Colonic mucosa (tissue), 4 donors: ENCODE measurements at regions not wholly inside any gene's neighbourhood (a gene's known extent, or its start where the extent isn't known, plus 50 kb on each side); places are given as distances from the start of the nearest gene placed in this dataset.

Experiments used
- DNase-seq: peaks from one replicate; pipeline ENCODE4 v3.0.0-alpha.2; 2020
- H3K27ac ChIP-seq: fragments of 200-600 bp; one replicate; pipeline ENCODE4 v1.8.0; 2021
- H3K27me3 ChIP-seq: fragments of 200-600 bp; one replicate; pipeline ENCODE4 v1.8.0; 2021
- H3K36me3 ChIP-seq: fragments of 200-600 bp; one replicate; pipeline ENCODE4 v1.8.0; 2021
- H3K4me1 ChIP-seq: fragments of 200-600 bp; one replicate; pipeline ENCODE4 v1.8.0; 2021; ENCODE audit warnings: mild to moderate bottlenecking
- H3K4me3 ChIP-seq: fragments of 200-600 bp; one replicate; pipeline ENCODE4 v1.8.0; 2021
- H3K9ac ChIP-seq, 2 donors: one replicate each; pipeline ENCODE4 v1.7.0; 2013; ENCODE audit warnings: control low read depth in 2 of 2, low read depth in 2 of 2, low read length in 2 of 2
- H3K9me3 ChIP-seq: fragments of 200-600 bp; one replicate; pipeline ENCODE4 v1.8.0; 2021
- CTCF ChIP-seq: fragments of 200-600 bp; IDR thresholded peaks from one replicate; pipeline ENCODE4 v1.8.0; 2022; ENCODE audit warnings: antibody characterized with exemption, mild to moderate bottlenecking
- intact Hi-C: fragments of 100-400 bp; cut with DNase I; formaldehyde crosslinking; loops from one replicate; pipeline ENCODE4 v1.14.1; 2022
- donor health status: healthy.
- donor health status: DM: no; HTN: no; CAD: no.
- donor health status: DM: no; HTN: no; CAD: no.

GRCh38 chr2:111633643-111634042 is 250.3 kb downstream of the ANAPC1 start:
- DNase-seq = no peak
- no peaks in the 10 kb centered on the region for H3K4me1 ChIP-seq
- H3K27me3 ChIP-seq = no peaks in the 10 kb centered on the region
- no peak for TF ChIP-seq CTCF
- intact Hi-C loops = no loop called here
- no peak overlapping the region for H3K4me3 ChIP-seq
- H3K36me3 ChIP-seq = no peaks in the 10 kb centered on the region
- H3K27ac ChIP-seq = no peak overlapping the region
- H3K9ac ChIP-seq = no peak overlapping the region
- H3K9me3 ChIP-seq = no peaks in the 10 kb centered on the region

DNA sequence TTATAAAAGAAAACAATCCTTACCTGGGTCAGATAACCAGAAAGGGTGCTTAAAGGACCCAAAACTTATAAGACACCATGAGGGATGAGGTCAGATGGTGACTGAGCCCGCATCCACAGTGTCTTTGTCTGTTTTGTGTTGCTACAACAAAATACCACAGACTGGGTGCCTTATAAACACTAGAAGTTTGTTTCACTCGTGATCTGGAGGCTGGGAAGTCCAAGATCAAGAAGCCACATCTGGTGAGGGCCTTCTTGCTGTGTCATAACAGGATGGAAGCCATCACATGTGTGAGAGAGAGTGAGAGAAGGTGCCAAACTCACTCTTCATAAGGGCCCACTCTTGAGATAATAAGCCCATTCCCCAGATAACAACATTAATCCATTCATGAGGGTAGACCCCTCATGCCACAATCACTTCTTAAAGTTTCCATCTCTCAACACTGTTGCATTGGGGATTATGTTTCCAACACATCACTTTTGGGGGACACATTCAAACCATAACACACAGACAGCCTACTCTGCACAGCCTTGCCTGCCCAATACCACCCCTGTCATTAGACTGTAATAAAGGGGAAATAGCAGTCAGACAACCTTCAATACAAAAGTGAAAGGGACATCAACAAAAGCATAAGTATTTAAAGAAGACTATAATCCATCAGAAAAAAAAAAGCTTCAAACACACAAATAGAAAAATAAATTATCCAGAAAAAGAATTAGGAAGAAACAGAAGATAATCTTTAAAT is 249.8 kb downstream of the ANAPC1 start:
- H3K9ac ChIP-seq = no peak overlapping the region
- no peak for DNase-seq
- intact Hi-C loops = no loop called here
- no peaks in the 10 kb centered on the region for H3K4me1 ChIP-seq
- no peaks in the 10 kb centered on the region for H3K9me3 ChIP-seq
- H3K27ac ChIP-seq = no peak overlapping the region
- no peaks in the 10 kb centered on the region for H3K36me3 ChIP-seq
- TF ChIP-seq CTCF = no peak
- no peak overlapping the region for H3K4me3 ChIP-seq
- H3K27me3 ChIP-seq = no peaks in the 10 kb centered on the region

DNA sequence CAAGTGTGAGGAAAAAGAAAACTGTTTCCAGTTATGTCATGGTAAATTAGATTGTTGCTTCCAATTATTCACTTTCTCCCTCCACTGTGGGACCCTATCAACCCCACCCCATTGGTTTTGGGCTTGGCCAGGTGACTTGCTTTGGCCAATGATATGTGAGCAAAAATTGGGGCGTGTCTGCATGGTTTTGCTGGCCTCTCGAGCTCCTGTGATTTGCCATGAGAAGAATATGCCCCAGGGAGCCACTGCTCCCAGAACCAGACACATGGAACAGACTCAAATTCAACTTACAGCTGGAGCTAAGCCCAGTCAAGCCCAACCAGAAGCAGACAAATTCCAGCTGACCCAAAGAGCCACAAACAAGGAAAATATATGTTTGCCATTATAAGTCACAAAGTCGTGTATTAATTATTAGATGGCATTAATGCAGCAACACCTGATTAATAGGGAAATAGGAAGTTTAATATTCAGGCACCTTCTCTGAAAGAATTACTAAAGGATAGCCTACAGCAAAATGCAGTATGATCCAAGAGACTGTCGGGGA is 248.9 kb downstream of the ANAPC1 start:
- Histone ChIP-seq H3K27ac (no peak overlapping the region), H3K9me3 (no peaks in the 10 kb centered on the region)

DNA sequence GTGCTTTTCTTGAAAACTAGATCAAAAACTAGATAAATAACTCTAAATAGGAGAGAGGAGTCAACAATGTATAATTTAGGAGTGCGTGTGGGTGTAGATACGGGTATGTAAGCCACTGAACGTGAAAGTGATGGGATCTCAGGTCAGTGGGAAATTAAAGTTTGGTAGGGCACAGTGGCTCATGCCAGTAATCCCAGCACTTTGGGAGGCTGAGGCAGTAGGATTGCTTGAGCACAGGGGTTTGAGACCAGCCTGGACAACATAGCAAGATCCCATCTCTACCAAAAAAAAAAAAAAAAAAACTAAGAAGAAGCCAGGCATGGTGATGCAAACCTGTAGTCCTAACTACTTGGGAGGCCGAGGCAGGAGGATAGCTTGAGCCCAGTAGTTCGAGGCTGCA is 247.1 kb downstream of the ANAPC1 start:
- intact Hi-C loops = no loop called here
- DNase-seq = no peak
- H3K36me3 ChIP-seq = no peaks in the 10 kb centered on the region
- H3K27me3 ChIP-seq = no peaks in the 10 kb centered on the region
- no peaks in the 10 kb centered on the region for H3K4me1 ChIP-seq
- TF ChIP-seq CTCF = no peak
- H3K9me3 ChIP-seq = no peaks in the 10 kb centered on the region
- no peak overlapping the region for H3K4me3 ChIP-seq
- H3K9ac ChIP-seq = no peak overlapping the region
- no peak overlapping the region for H3K27ac ChIP-seq

More for the DNA sequence above, 248.9 kb downstream of the ANAPC1 start:
- intact Hi-C loops = no loop called here
- H3K9ac ChIP-seq = no peak overlapping the region
- DNase-seq = no peak
- no peak for TF ChIP-seq CTCF
- H3K4me1 ChIP-seq = no peaks in the 10 kb centered on the region
- no peak overlapping the region for H3K4me3 ChIP-seq
- H3K36me3 ChIP-seq = no peaks in the 10 kb centered on the region
- no peaks in the 10 kb centered on the region for H3K27me3 ChIP-seq

- TF ChIP-seq CTCF = no peak
- H3K36me3 ChIP-seq = no peaks in the 10 kb centered on the region
- no peak overlapping the region for H3K4me3 ChIP-seq
- no peak for DNase-seq
- H3K4me1 ChIP-seq = no peaks in the 10 kb centered on the region
- intact Hi-C loops = no loop called here
- H3K27ac ChIP-seq = no peak overlapping the region
- H3K9me3 ChIP-seq = no peaks in the 10 kb centered on the region
- no peak overlapping the region for H3K9ac ChIP-seq
- H3K27me3 ChIP-seq = no peaks in the 10 kb centered on the region
Measured at GRCh38 chr2:111638274-111638877, 245.6 kb downstream of the ANAPC1 start.
